HG03108 (cell line): ENCODE measurements at regions not wholly inside any gene's neighbourhood (a gene's known extent, or its start where the extent isn't known, plus 50 kb on each side); places are given as distances from the start of the nearest gene placed in this dataset.
"Not testable (repeated sequence)": the region's sequence is repeated elsewhere in the genome, so short reads cannot be mapped to it uniquely, and the experiment has no call there.

Experiments used
- ATAC-seq: cut with Tn5 transposase; IDR thresholded peaks from one replicate; pipeline ENCODE4 v1.9.1; 2021; ENCODE audit warnings: moderate library complexity; ENCODE audit not compliant: unreplicated experiment

GRCh38 chr13:78160793-78161192, 242.2 kb upstream of the EDNRB start:
- no peak for ATAC-seq

- ATAC-seq, result no peak
These were observed 233.8 kb upstream of the EDNRB start for GRCh38 chr13:78152415-78152814.

- no peak for ATAC-seq
These were observed 229.3 kb upstream of the EDNRB start for GRCh38 chr13:78147905-78148304.

DNA sequence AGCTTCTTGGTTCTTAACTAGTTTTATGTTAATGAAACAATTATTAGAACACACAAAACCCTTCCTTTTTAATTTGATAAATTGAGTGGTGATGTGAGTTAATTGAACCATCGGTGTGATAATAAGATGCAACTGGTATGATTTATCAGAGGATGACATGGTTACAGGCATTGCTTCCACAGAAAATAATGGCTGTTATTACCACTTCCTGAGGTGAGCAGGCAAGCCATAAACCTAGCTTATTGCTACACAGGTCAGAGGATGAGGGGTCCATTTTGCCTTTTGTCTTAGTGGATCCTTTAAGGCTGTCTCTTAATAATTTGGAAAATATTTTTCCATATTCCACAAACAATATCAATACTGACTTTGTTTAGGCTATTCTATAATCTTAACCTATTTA, 226.6 kb upstream of the EDNRB start:
- no peak for ATAC-seq

- ATAC-seq, result no peak
These were observed 221.1 kb upstream of the EDNRB start for GRCh38 chr13:78139765-78140164.

GRCh38 chr13:78138756-78139155, 220.1 kb upstream of the EDNRB start:
- ATAC-seq, result no peak

DNA sequence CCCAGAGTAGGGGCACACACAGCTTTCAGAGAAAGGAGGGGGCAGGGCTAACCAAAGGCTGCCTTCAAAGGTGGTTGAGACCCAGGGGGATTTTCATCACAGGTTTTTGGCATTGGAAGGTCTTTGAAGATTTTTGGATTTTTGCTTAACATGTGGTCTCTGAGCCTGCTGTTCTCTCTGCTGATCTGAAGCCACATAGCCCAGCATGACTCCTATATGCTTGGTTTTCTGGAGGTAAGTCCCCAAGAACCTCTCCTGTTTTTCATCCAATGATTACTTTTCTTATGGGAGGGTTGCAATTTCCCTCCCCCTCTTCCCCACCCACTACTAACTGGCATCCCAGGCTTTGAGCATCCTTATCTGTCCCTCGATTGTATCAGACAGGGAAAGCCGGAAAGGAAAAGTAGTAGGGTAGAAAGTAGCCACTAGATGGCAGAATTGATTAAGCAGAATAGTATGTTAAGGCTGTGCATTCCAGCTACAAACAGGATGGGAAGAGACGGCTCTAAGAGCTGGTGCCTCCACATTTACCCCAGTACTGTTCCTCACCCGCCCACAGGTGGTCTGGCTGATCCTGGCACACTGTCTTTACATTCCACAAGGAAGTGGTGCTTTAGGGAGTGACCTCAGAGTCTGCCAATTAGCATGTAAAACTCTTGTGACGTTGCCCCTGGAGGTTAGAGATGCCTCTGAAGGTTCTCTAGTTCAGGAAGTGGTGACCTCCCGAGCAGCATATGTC, 218.9 kb upstream of the EDNRB start:
- peak; percentile 90 for ATAC-seq

DNA sequence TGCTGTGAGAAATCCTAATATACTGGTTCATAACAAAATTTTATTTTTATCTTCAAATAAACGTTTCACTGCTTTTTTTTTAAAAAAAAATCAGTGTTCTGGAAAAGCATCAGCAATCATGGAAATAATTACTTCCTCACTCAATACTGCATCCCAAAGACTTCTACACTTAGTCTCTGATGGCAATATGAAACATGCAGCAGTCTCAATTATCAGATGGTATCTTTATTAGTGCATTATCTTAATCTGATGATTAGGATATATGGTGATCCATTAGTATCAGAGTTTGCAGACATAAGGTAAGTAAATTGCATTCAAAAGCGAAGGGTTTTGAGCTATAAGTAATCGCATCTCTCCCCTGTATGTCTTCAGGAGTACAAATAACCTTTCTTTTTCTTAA, 218.3 kb upstream of the EDNRB start:
- ATAC-seq, result no peak

- ATAC-seq, result no peak
These were observed 214.9 kb upstream of the EDNRB start for GRCh38 chr13:78133511-78133910.

GRCh38 chr13:78131811-78132210, 213.2 kb upstream of the EDNRB start:
- ATAC-seq, result no peak

DNA sequence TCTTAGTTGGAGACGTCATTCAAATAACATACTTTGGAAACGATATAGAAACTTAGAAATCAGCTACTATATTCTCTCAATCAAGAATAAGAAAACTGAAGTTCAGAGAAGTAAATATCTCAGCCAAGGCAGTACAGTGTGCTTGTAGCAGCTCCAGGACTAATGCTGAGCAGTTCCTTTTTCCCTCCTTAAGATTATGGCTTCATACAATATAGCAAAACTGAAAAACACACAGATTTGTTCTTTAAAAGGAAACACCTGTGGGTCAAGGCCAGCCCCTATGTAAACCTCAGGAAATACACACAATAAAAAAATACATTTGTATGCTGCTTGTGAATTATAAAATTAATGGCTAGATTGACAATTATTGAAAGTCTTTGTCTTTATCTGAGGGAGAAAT, 212.7 kb upstream of the EDNRB start:
- no peak for ATAC-seq

DNA sequence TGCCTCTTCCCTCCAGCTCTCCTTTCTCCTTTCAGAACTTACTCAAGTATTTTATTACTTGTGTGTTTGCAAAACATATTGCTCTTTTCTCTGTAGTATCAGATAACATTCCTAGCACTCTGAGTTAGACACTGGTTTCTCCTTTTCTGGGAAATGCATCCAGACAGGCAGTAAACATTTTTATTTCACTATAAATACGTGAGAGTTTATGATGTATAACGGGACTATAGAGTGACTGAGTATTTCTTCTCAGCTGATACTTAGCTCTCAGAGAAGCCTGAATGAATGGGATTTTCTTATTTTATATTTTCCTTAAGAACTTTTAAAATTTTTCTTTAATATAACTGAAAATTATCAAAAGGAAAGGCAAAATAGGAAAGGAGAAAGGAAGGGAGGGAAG, 211.2 kb upstream of the EDNRB start:
- no peak for ATAC-seq

- ATAC-seq, result no peak
These were observed 210.7 kb upstream of the EDNRB start for GRCh38 chr13:78129359-78129758.

DNA sequence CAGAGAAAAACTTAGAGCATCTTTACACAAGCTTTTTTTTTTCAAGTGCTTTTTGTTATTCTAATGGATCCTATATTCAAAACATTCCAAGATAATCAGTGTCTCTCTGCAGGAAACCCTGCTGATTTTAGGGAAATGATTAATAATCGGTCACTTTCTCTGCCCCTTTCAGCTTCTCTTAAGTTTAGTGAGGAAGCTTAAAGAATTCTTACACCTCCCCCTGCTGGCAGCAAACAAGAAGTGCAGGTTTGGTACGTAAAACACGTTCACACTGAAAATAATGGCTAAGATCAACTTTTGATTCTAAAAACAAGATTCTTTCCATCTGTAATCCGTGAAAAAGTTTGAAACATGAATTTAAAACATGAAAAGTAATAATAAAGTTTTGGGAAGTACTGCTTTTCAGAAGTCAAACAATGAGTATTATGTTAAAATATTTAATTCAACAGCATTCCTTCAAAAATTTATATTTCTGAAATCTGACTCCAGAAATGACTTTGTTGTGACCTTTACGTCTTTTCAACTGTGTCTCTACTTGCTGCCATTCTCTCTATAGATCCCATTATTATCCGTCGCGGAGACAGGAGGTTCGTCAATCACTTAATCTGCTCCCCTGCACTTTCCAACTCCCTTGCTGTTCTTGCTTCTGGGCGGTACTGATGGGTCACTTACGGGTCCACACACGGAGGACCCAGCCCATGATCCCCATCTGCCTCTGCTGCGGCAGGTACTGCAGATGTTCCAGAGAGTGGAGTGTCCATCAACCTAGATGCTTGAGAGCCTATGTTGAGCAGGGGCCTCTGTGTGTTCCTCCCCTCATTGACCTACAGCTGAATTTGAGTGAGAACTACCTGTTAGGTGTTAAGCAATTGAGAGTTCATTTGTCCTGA, 203.1 kb upstream of the EDNRB start:
- ATAC-seq, result no peak

GRCh38 chr13:78121001-78121400, 202.4 kb upstream of the EDNRB start:
- ATAC-seq, result no peak

- ATAC-seq, result not testable (repeated sequence)
These were observed 201.5 kb upstream of the EDNRB start for GRCh38 chr13:78120144-78120543.

DNA sequence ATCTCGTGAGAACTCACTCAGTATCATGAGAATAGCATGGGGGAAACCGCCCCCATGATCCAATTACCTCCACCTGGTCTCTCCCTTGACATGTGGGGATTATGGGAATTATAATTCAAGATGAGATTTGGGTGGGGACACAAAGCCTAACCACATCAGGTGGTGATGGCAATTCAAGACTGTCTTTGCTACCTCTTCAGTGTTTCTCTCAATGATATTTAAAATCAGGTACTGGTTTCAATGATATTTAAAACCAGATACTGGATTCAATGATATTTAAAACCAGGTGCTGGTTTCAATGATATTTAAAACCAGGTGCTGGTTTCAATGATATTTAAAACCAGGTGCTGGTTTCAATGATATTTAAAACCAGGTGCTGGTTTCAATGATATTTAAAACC, 198.4 kb upstream of the EDNRB start:
- ATAC-seq, result not testable (repeated sequence)

DNA sequence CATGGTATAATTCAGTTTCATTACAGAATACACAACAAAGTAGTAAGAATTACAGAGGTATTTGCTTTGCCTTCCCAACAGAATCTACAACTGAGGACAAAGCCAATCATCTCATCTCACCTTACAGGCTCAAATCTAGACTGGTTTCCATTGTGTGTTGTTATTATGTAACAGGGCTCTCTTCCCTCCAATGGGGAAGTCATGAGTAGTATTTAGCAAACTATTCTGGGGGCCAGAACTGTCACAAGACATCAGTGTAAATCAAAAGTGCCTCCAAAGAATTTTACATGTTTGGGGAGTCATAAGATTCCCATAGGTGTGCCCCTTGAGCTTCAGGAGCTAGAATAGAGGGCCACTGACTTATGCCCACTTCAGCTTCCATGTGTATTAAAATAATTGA, 187.0 kb upstream of the EDNRB start:
- ATAC-seq, result no peak

DNA sequence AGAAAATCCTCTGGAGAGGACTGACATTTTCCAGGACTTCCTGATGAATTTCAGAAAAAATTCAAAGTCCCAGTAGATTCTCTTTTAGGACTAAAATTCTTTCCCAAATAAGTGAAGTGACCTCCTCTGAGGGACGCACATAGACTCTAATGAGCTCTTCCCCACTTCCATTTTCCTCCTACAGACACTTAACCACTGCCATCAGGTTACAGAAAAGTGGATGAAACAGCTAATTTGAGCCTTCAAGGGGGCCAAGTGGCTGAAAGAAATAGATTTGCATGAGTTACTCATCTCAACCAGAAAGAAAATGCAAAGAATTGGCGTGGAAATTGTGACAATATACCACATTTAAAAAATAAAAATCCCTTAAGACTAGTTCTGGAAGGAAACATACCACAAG, 185.3 kb upstream of the EDNRB start:
- ATAC-seq, result no peak

DNA sequence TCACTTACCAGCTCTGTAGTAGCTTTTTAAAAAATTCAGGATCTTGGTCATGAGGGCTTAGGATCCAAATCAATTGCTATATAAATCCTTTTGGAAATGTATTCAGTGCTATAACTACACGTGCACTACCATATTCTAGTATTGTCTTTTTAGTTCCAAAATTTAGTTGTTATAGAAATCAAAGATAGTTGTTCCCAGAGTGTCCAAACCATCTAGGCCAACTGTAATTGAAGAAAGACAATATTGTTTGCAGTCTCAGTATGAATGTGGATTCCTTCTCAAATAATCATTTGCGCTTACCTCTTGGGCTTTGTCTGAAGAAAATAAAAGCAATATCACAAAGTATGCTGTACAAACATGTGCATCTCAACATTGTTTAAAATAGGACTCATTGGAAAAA, 184.1 kb upstream of the EDNRB start:
- no peak for ATAC-seq

- no peak for ATAC-seq
These were observed 183.6 kb upstream of the EDNRB start for GRCh38 chr13:78102121-78102677.

GRCh38 chr13:78100486-78100885, 181.9 kb upstream of the EDNRB start:
- no peak for ATAC-seq
